Liver (tissue), 3 donors: ENCODE measurements at regions not wholly inside any gene's neighbourhood (a gene's known extent, or its start where the extent isn't known, plus 50 kb on each side); places are given as distances from the start of the nearest gene placed in this dataset.

Experiments used
- GABPA ChIP-seq, 2 donors: IDR thresholded peaks in 1 of 2; conservative IDR thresholded peaks in 1 of 2; 2 replicates each; pipeline ENCODE4 v1.6.1; 2016; ENCODE audit warnings: antibody characterized with exemption in 2 of 2, mild to moderate bottlenecking in 1 of 2, moderate library complexity in 1 of 2
- RAD21 ChIP-seq, 2 donors: IDR thresholded peaks; 2 replicates each; pipeline ENCODE4 v1.6.1; 2016; ENCODE audit warnings: antibody characterized with exemption in 2 of 2, mild to moderate bottlenecking in 2 of 2
- YY1 ChIP-seq: IDR thresholded peaks from 2 replicates; pipeline ENCODE4 v1.6.1; 2016; ENCODE audit warnings: antibody characterized with exemption, mild to moderate bottlenecking
- TF ChIP-seq, protein P1 (sequence below): IDR thresholded peaks from 2 replicates; pipeline ENCODE4 v1.6.1; 2016; ENCODE audit warnings: antibody characterized with exemption
- TF ChIP-seq, protein P2 (sequence below): fragments of 150-350 bp; IDR thresholded peaks from 2 replicates; pipeline ENCODE4 v1.5.1; 2017; ENCODE audit warnings: improper control_type of control experiment, low read depth, low read length; ENCODE audit not compliant: missing input control
- donor health status: healthy.
- donor health status: healthy.

DNA sequence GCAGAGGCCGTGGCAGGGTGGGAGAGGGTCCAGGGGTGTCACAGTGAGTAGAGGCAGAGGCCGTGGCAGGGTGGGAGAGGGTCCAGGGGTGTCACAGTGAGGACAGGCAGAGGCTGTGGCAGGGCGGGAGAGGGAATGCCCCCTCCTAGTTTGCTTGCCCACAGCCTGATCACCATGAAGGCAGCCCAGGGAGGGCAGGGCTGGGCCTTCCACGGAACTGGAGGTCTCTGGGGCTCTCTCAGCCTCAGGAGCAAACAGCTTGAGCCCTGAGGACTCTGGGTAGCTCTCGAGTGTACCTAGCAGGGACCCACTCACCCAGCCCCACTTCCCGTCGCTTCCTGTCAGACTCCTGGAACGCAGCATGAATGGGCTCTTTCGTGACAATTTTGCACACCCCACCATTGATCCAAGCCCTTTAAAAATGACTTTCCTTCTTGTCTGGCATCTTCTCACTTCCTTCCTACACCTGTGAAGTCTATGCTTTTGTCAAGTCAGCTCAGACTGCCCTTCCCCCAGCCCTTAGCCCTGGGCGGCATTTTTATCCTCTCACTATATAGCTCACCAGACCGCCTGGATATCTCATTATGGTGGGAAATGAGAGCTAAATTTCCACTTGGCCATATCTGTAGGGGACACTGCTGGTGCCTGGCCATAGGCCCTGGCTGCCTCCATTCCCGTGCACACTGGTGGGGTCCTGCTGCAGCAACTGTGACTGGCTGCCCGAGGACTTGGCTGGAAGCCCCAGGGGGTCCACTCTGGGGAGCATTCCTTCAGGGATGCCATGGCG, 140.3 kb downstream of the CDC5L start:
- TF ChIP-seq, protein P1, sequence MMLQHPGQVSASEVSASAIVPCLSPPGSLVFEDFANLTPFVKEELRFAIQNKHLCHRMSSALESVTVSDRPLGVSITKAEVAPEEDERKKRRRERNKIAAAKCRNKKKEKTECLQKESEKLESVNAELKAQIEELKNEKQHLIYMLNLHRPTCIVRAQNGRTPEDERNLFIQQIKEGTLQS = no peak
- TF ChIP-seq YY1 (no peak), RAD21 (IDR thresholded peaks at IDR 0.05) (no peak), GABPA (IDR thresholded peaks at IDR 0.05 in 1 of 2, conservative IDR thresholded peaks at IDR 0.05 in 1 of 2) (no peak)
- TF ChIP-seq, protein P2, sequence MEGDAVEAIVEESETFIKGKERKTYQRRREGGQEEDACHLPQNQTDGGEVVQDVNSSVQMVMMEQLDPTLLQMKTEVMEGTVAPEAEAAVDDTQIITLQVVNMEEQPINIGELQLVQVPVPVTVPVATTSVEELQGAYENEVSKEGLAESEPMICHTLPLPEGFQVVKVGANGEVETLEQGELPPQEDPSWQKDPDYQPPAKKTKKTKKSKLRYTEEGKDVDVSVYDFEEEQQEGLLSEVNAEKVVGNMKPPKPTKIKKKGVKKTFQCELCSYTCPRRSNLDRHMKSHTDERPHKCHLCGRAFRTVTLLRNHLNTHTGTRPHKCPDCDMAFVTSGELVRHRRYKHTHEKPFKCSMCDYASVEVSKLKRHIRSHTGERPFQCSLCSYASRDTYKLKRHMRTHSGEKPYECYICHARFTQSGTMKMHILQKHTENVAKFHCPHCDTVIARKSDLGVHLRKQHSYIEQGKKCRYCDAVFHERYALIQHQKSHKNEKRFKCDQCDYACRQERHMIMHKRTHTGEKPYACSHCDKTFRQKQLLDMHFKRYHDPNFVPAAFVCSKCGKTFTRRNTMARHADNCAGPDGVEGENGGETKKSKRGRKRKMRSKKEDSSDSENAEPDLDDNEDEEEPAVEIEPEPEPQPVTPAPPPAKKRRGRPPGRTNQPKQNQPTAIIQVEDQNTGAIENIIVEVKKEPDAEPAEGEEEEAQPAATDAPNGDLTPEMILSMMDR = no peak
